ENCODE measurements at regions not wholly inside any gene's neighbourhood (a gene's known extent, or its start where the extent isn't known, plus 50 kb on each side); places are given as distances from the start of the nearest gene placed in this dataset.

GRCh38 chr2:217383620-217384019 lies 523.8 kb upstream of the TNP1 start:
- TF ChIP-seq CTCF (IDR thresholded peaks at IDR 0.05; ENCODE audit: insufficient read depth, low read length, poor library complexity, severe bottlenecking): no peak
- TF ChIP-seq EZH2phosphoT487 (conservative IDR thresholded peaks at IDR 0.05; ENCODE audit: low read length): no peak

Data from SU-DHL-6 (cell line).